ENCODE measurements at regions not wholly inside any gene's neighbourhood (a gene's known extent, or its start where the extent isn't known, plus 50 kb on each side); places are given as distances from the start of the nearest gene placed in this dataset.

- no peak overlapping the region for H3K23ac ChIP-seq (ENCODE audit: insufficient read length, low read depth, low read length)
- no peak overlapping the region for H2AK5ac ChIP-seq (ENCODE audit: insufficient read length, low read length)
- H2BK12ac ChIP-seq (ENCODE audit: insufficient read length, low read depth, low read length) = no peak overlapping the region
- H3K27me3 ChIP-seq (ENCODE audit: insufficient read depth, low read length) = no peaks in the 10 kb centered on the region
- no peaks in the 10 kb centered on the region for H4K20me1 ChIP-seq (ENCODE audit: control insufficient read depth, insufficient read depth, insufficient read length)
- no peak overlapping the region for H3K9ac ChIP-seq (ENCODE audit: extremely low read depth, insufficient read length, low read length)
- Mint-ChIP-seq H3K4me1 (no peaks in the 10 kb centered on the region), H3K27me3 (ENCODE audit: low read depth) (no peaks in the 10 kb centered on the region; the same call in 1 of the 2 replicates), H3K36me3 (ENCODE audit: insufficient read depth in 1 of 3, low read depth in 3 of 3) (peaks cover 0 to 4% (median 0%) of the 10 kb centered on the region in 3 experiments; a peak in 1 of 7 replicates), H3K27ac (no peak overlapping the region), H3K9me3 (peaks cover 3 to 7% of the 10 kb centered on the region in 2 experiments; a peak in 3 of 5 replicates), H3K4me3 (no peak overlapping the region)
- H2BK5ac ChIP-seq (ENCODE audit: insufficient read length, low read length) = no peak overlapping the region
- no peak overlapping the region for H3K14ac ChIP-seq (ENCODE audit: insufficient read depth, low read length)
- H3T11ph ChIP-seq (ENCODE audit: low read length) = no peak overlapping the region
- no CpG with 5 or more reads among the region's 5 CpGs for WGBS (ENCODE audit: extremely low coverage, insufficient read length, low lambda C conversion rate)
- no peaks in the 10 kb centered on the region for H3K79me1 ChIP-seq (ENCODE audit: insufficient read depth, low read depth, low read length, poor library complexity, severe bottlenecking)
- H3K4me1 ChIP-seq (ENCODE audit: insufficient read depth, low read length) = no peaks in the 10 kb centered on the region
- no peaks in the 10 kb centered on the region for H3K23me2 ChIP-seq (ENCODE audit: insufficient read length, low read depth, low read length, poor library complexity, severe bottlenecking)
- H2BK120ac ChIP-seq (ENCODE audit: low read depth, low read length, poor library complexity, severe bottlenecking) = no peak overlapping the region
- H2AFZ ChIP-seq (ENCODE audit: low read length) = no peak overlapping the region
- H3K56ac ChIP-seq (ENCODE audit: insufficient read length, low read depth, low read length) = no peak overlapping the region
- no peaks in the 10 kb centered on the region for H3K79me2 ChIP-seq (ENCODE audit: insufficient read depth, low read length)
- TF ChIP-seq CTCF (conservative IDR thresholded peaks at IDR 0.05) = no peak
- H4K5ac ChIP-seq (ENCODE audit: insufficient read length, low read depth, low read length) = no peak overlapping the region
- no peak overlapping the region for H3K18ac ChIP-seq (ENCODE audit: insufficient read length, low read depth, low read length)
- no peak overlapping the region for H3K4me2 ChIP-seq (ENCODE audit: insufficient read depth, insufficient read length, low read length)
- H2BK20ac ChIP-seq (ENCODE audit: low read depth, low read length, poor library complexity, severe bottlenecking) = no peak overlapping the region
- no peak overlapping the region for H4K8ac ChIP-seq (replicated peaks; ENCODE audit: insufficient read length, low read depth, low read length)
- H3K9me3 ChIP-seq (ENCODE audit: control insufficient read depth, low read depth, low read length) = no peaks in the 10 kb centered on the region
- no peak overlapping the region for H3K4ac ChIP-seq (ENCODE audit: low read depth, low read length)
- no peak overlapping the region for H3K27ac ChIP-seq (ENCODE audit: insufficient read length, low read depth, low read length)
- no peak overlapping the region for H2BK15ac ChIP-seq (ENCODE audit: low read depth, low read length)
- H4K91ac ChIP-seq (ENCODE audit: insufficient read length, low read depth, low read length) = no peak overlapping the region
- no peak for DNase-seq
Observed at GRCh38 chr6:24019830-24020229, 106.2 kb upstream of the NRSN1 start.
